HEK293T (cell line): ENCODE measurements at regions not wholly inside any gene's neighbourhood (a gene's known extent, or its start where the extent isn't known, plus 50 kb on each side); places are given as distances from the start of the nearest gene placed in this dataset.

ENCODE experiments used
- BHLHE40 ChIP-seq: fragments of 450-650 bp; IDR thresholded peaks from 2 replicates; pipeline ENCODE4 v1.6.1; 2016; ENCODE audit warnings: mild to moderate bottlenecking, moderate library complexity, borderline replicate concordance
- ELF4 ChIP-seq: fragments of 450-650 bp; IDR thresholded peaks from 2 replicates; pipeline ENCODE4 v1.6.1; 2017; ENCODE audit warnings: antibody characterized with exemption
- FOXM1 ChIP-seq: fragments of 450-650 bp; IDR thresholded peaks from 2 replicates; pipeline ENCODE4 v1.6.1; 2017; ENCODE audit warnings: mild to moderate bottlenecking, borderline replicate concordance
- NFRKB ChIP-seq: fragments of 450-650 bp; IDR thresholded peaks from 2 replicates; pipeline ENCODE4 v1.6.1; 2016; ENCODE audit warnings: mild to moderate bottlenecking, moderate library complexity
- SP1 ChIP-seq: fragments of 450-650 bp; IDR thresholded peaks from 2 replicates; pipeline ENCODE4 v1.6.1; 2017
- SUZ12 ChIP-seq: fragments of 450-650 bp; IDR thresholded peaks from 2 replicates; pipeline ENCODE4 v1.6.1; 2016; ENCODE audit warnings: mild to moderate bottlenecking
- ZNF384 ChIP-seq: fragments of 450-650 bp; IDR thresholded peaks from 2 replicates; pipeline ENCODE4 v1.6.1; 2016
- TF ChIP-seq, protein P1 (sequence below): fragments of 450-650 bp; IDR thresholded peaks from 2 replicates; pipeline ENCODE4 v1.6.1; 2016

DNA sequence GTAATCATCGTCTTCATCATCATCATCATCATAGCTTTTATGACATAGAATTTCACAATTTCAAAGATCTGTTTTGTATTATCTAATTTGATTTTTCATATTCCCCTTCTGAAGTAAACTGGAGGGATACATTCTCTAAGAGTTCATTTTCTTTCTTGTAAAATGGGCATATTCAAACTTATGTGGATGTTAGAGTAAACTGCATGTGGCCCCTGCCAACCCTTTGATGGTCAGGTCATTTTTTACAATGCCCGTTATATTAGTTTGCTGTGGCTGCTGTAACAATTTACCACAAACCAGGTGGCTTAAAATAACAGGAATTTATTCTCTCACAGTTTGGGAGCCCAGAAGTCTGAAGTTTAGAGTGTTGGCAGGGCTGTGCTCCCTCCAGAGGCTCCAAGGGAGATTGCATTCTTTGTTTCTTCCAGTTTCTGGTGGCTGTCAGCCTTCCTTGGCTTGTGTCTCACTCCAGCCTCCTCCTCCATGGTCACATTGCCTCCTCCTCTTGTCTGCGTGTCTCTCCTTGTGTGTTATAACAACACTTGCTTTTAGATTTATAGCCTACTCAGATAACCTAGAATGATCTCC, 127.5 kb upstream of the MMADHC start:
- TF ChIP-seq SP1 (no peak), ELF4 (no peak), SUZ12 (no peak), BHLHE40 (no peak), ZNF384 (no peak), FOXM1 (no peak), NFRKB (no peak)
- TF ChIP-seq, protein P1, sequence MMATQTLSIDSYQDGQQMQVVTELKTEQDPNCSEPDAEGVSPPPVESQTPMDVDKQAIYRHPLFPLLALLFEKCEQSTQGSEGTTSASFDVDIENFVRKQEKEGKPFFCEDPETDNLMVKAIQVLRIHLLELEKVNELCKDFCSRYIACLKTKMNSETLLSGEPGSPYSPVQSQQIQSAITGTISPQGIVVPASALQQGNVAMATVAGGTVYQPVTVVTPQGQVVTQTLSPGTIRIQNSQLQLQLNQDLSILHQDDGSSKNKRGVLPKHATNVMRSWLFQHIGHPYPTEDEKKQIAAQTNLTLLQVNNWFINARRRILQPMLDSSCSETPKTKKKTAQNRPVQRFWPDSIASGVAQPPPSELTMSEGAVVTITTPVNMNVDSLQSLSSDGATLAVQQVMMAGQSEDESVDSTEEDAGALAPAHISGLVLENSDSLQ = no peak
